HEK293T (cell line): ENCODE measurements at regions not wholly inside any gene's neighbourhood (a gene's known extent, or its start where the extent isn't known, plus 50 kb on each side); places are given as distances from the start of the nearest gene placed in this dataset.

Experiments used
- BHLHE40 ChIP-seq: fragments of 450-650 bp; IDR thresholded peaks from 2 replicates; pipeline ENCODE4 v1.6.1; 2016; ENCODE audit warnings: mild to moderate bottlenecking, moderate library complexity, borderline replicate concordance
- CTBP1 ChIP-seq: fragments of 450-650 bp; IDR thresholded peaks from 2 replicates; pipeline ENCODE4 v1.6.1; 2016; ENCODE audit warnings: borderline replicate concordance
- ELF4 ChIP-seq: fragments of 450-650 bp; IDR thresholded peaks from 2 replicates; pipeline ENCODE4 v1.6.1; 2017; ENCODE audit warnings: antibody characterized with exemption
- FOXA1 ChIP-seq: fragments of 450-650 bp; IDR thresholded peaks from 2 replicates; pipeline ENCODE4 v1.6.1; 2016; ENCODE audit warnings: mild to moderate bottlenecking
- FOXK2 ChIP-seq: fragments of 450-650 bp; IDR thresholded peaks from 2 replicates; pipeline ENCODE4 v1.6.1; 2016; ENCODE audit warnings: mild to moderate bottlenecking
- FOXM1 ChIP-seq: fragments of 450-650 bp; IDR thresholded peaks from 2 replicates; pipeline ENCODE4 v1.6.1; 2017; ENCODE audit warnings: mild to moderate bottlenecking, borderline replicate concordance
- HDGF ChIP-seq: fragments of 450-650 bp; IDR thresholded peaks from 2 replicates; pipeline ENCODE4 v1.6.1; 2017; ENCODE audit warnings: antibody characterized with exemption, borderline replicate concordance
- L3MBTL2 ChIP-seq: fragments of 450-650 bp; conservative IDR thresholded peaks from 2 replicates; pipeline ENCODE4 v1.6.1; 2016; ENCODE audit warnings: mild to moderate bottlenecking
- LEF1 ChIP-seq: fragments of 450-650 bp; IDR thresholded peaks from 2 replicates; pipeline ENCODE4 v1.6.1; 2017; ENCODE audit warnings: mild to moderate bottlenecking, borderline replicate concordance
- SP1 ChIP-seq: fragments of 450-650 bp; IDR thresholded peaks from 2 replicates; pipeline ENCODE4 v1.6.1; 2017
- SUZ12 ChIP-seq: fragments of 450-650 bp; IDR thresholded peaks from 2 replicates; pipeline ENCODE4 v1.6.1; 2016; ENCODE audit warnings: mild to moderate bottlenecking
- TARDBP ChIP-seq: fragments of 450-650 bp; IDR thresholded peaks from 2 replicates; pipeline ENCODE4 v1.6.1; 2016
- ZNF384 ChIP-seq: fragments of 450-650 bp; IDR thresholded peaks from 2 replicates; pipeline ENCODE4 v1.6.1; 2016
- TF ChIP-seq, protein P1 (sequence below): fragments of 450-650 bp; IDR thresholded peaks from 2 replicates; pipeline ENCODE4 v1.6.1; 2016

DNA sequence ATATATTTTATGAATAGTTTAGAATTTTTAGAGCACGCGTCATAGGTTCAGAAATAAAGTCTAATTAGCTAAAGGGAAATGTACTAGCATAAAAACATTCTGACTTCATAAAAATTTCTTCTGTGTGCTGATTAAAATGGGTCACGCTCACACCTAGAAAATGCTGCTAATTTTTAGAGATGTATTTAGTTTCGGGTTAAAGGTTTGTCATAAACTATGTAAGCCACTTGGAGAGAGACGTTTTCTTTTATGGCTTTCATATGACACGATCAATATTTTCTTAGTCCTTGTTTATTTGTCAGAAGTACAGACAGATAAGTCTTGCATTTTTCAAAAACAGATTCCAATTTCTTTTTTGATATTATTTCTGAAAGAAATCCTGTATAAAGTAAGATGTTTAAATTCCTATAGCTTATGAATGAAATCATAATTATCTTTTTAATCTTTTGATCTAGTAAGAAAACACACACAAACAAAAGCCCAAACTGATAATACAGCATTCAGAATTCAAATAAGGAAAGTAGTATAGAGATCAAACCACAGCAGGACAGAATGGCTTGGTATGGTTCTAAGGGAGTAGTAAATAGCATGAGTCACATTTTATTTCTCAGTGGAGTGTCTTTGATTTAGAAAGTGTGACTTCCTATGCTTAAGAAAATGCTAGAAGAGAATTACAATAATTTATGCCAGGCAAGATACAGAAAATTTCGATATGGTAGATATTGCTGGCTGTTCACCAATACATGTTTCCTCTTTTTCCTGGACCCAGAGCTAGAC is 236.6 kb downstream of the GPD2 start:
- no peak for TF ChIP-seq LEF1
- TF ChIP-seq BHLHE40 = no peak
- TF ChIP-seq, protein P1, sequence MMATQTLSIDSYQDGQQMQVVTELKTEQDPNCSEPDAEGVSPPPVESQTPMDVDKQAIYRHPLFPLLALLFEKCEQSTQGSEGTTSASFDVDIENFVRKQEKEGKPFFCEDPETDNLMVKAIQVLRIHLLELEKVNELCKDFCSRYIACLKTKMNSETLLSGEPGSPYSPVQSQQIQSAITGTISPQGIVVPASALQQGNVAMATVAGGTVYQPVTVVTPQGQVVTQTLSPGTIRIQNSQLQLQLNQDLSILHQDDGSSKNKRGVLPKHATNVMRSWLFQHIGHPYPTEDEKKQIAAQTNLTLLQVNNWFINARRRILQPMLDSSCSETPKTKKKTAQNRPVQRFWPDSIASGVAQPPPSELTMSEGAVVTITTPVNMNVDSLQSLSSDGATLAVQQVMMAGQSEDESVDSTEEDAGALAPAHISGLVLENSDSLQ = no peak
- TF ChIP-seq ZNF384 = no peak
- TF ChIP-seq SP1 = no peak
- TF ChIP-seq HDGF = no peak
- TF ChIP-seq FOXM1 = no peak
- TF ChIP-seq FOXA1 = no peak
- TF ChIP-seq L3MBTL2 = no peak
- TF ChIP-seq TARDBP = no peak
- no peak for TF ChIP-seq ELF4
- TF ChIP-seq FOXK2 = no peak
- TF ChIP-seq SUZ12 = no peak
- TF ChIP-seq CTBP1 = no peak
